Smooth muscle cell (in vitro differentiated cells): ENCODE measurements at regions not wholly inside any gene's neighbourhood (a gene's known extent, or its start where the extent isn't known, plus 50 kb on each side); places are given as distances from the start of the nearest gene placed in this dataset.

Experiments used
- DNase-seq: peaks from one replicate; lab custom pipeline; 2025; ENCODE audit not compliant: unreplicated experiment; lab: John Stamatoyannopoulos, UW
- H2AFZ ChIP-seq: fragments of 200-600 bp; sonication (generic); 2 replicates; pipeline ENCODE4 v1.6.0; 2016; ENCODE audit warnings: antibody characterized with exemption, low read depth, mild to moderate bottlenecking
- H3F3A ChIP-seq: fragments of 200-600 bp; sonication (generic); 2 replicates; pipeline ENCODE4 v1.6.0; 2017; ENCODE audit warnings: antibody characterized with exemption, low read depth
- H3K27ac ChIP-seq: fragments of 200-600 bp; sonication (generic); 2 replicates; pipeline ENCODE4 v1.5.1; 2016; ENCODE audit warnings: low read depth, mild to moderate bottlenecking
- H3K27me3 ChIP-seq: fragments of 200-600 bp; sonication (generic); 2 replicates; pipeline ENCODE4 v1.6.1; 2016; ENCODE audit warnings: low read depth, mild to moderate bottlenecking
- H3K36me3 ChIP-seq: fragments of 200-600 bp; sonication (generic); 2 replicates; pipeline ENCODE4 v1.5.1; 2016; ENCODE audit warnings: low read depth
- H3K4me1 ChIP-seq: fragments of 200-600 bp; sonication (generic); 2 replicates; pipeline ENCODE4 v1.5.1; 2016; ENCODE audit warnings: low read depth
- H3K4me2 ChIP-seq: fragments of 200-600 bp; sonication (generic); 2 replicates; pipeline ENCODE4 v1.6.0; 2016; ENCODE audit warnings: mild to moderate bottlenecking
- H3K4me3 ChIP-seq: fragments of 200-600 bp; sonication (generic); 2 replicates; pipeline ENCODE4 v1.5.1; 2016; ENCODE audit warnings: mild to moderate bottlenecking
- H3K79me2 ChIP-seq: fragments of 200-600 bp; sonication (generic); 2 replicates; pipeline ENCODE4 v1.6.0; 2016; ENCODE audit warnings: low read depth, mild to moderate bottlenecking
- H3K9ac ChIP-seq: fragments of 200-600 bp; sonication (generic); 2 replicates; pipeline ENCODE4 v1.6.0; 2016; ENCODE audit warnings: low read depth
- H3K9me3 ChIP-seq: fragments of 200-600 bp; sonication (generic); replicated peaks from 2 replicates; pipeline ENCODE4 v1.5.1; 2016; ENCODE audit warnings: low read depth
- H4K20me1 ChIP-seq: fragments of 200-600 bp; sonication (generic); 2 replicates; pipeline ENCODE4 v1.6.0; 2016; ENCODE audit warnings: low read depth
- WGBS: methylation state at CpG from one replicate; pipeline ENCODE4 v1.1.7; 2016; ENCODE audit warnings: low lambda C conversion rate; 5-methylcytosine and 5-hydroxymethylcytosine counted together
- TF ChIP-seq, protein P1 (sequence below): fragments of 200-600 bp; sonication (generic); IDR thresholded peaks from 2 replicates; pipeline ENCODE4 v1.5.1; 2017; ENCODE audit warnings: borderline replicate concordance, mild to moderate bottlenecking, antibody characterized with exemption; ENCODE audit not compliant: insufficient read depth, poor library complexity, severe bottlenecking

DNA sequence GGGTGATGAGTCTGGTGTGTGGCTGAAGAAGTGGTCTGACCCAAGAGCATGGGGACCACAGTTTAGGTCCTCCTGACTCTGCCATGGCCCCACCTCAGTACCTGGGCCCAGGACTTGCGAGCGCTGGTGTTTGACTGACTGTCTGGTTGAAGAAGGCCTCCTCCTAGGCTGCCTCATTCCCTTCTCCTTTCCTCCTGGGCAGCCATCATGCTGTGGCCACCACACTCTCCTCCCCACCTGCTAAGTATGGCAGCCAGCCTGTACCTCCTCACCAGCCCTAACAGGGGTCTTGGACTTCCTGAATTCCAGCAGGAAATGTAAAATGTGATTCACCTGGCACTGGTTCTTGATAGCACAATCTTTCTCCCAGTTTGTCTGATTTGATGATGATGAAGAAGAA is 156.8 kb upstream of the GPR26 start:
- H3K79me2 ChIP-seq: no peaks in the 10 kb centered on the region
- TF ChIP-seq, protein P1, sequence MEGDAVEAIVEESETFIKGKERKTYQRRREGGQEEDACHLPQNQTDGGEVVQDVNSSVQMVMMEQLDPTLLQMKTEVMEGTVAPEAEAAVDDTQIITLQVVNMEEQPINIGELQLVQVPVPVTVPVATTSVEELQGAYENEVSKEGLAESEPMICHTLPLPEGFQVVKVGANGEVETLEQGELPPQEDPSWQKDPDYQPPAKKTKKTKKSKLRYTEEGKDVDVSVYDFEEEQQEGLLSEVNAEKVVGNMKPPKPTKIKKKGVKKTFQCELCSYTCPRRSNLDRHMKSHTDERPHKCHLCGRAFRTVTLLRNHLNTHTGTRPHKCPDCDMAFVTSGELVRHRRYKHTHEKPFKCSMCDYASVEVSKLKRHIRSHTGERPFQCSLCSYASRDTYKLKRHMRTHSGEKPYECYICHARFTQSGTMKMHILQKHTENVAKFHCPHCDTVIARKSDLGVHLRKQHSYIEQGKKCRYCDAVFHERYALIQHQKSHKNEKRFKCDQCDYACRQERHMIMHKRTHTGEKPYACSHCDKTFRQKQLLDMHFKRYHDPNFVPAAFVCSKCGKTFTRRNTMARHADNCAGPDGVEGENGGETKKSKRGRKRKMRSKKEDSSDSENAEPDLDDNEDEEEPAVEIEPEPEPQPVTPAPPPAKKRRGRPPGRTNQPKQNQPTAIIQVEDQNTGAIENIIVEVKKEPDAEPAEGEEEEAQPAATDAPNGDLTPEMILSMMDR: no peak
- 100% methylated on average over 2 of the region's 2 CpGs for WGBS
- H3K4me3 ChIP-seq: no peak overlapping the region
- H3K9ac ChIP-seq: no peak overlapping the region
- no peaks in the 10 kb centered on the region for H3F3A ChIP-seq
- H3K27me3 ChIP-seq: no peaks in the 10 kb centered on the region
- no peak overlapping the region for H3K27ac ChIP-seq
- H3K9me3 ChIP-seq: no peaks in the 10 kb centered on the region
- H3K4me1 ChIP-seq: peaks cover 18% of the 10 kb centered on the region
- no peak overlapping the region for H3K4me2 ChIP-seq
- no peak for DNase-seq
- H3K36me3 ChIP-seq: no peaks in the 10 kb centered on the region
- H4K20me1 ChIP-seq: no peaks in the 10 kb centered on the region
- no peak overlapping the region for H2AFZ ChIP-seq

DNA sequence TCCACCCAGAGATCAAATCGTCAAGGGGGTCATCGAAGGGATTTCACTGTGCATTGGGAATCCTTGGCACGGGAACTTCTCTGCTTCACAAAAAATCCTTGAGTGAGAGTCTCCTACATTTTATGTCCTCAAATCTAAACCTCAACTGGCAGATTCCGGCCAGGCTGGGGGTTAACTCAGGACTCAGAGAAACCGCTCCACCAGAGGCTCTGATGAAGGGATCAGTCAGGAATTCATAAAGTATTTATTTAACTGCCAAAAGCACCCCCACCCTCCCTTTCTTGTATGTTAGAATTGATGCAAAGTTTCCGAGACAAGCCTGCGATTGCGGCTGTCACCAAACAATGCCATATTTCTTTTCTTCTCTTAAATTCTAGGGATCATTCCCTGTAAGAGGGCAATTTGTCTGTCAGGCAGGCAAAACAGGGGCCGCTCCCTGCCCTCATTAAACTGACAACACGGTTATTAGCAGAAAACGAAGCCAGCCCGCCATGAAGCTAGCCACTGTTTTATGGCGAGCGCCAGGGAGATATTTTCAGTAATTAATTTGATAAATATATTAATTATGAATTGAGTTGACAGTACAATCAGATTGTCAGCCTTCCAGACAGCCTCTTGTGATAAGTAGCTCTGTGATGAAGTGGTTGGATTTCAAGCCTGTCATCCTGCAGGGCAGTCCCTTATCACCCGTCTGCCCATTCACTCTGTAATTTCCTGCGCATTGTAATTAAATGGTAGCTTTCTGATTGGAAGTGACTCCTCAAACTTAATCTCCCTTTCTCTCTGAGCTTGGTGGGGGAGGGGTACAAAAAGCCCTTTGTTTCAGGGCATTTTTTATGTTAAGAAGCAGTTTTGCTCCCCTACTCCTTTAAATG is 153.0 kb upstream of the GPR26 start:
- H2AFZ ChIP-seq: no peak overlapping the region
- H3K36me3 ChIP-seq: no peaks in the 10 kb centered on the region
- H3F3A ChIP-seq: no peaks in the 10 kb centered on the region
- no peaks in the 10 kb centered on the region for H3K27me3 ChIP-seq
- H3K4me3 ChIP-seq: no peak overlapping the region
- H3K4me1 ChIP-seq: peaks cover 22% of the 10 kb centered on the region
- H3K4me2 ChIP-seq: peak overlapping the region; percentile 61
- no peaks in the 10 kb centered on the region for H4K20me1 ChIP-seq
- H3K9ac ChIP-seq: no peak overlapping the region
- no peak for DNase-seq
- H3K27ac ChIP-seq: no peak overlapping the region
- no peaks in the 10 kb centered on the region for H3K9me3 ChIP-seq
- 38% methylated on average over 16 of the region's 16 CpGs for WGBS
- TF ChIP-seq, protein P1: no peak
- H3K79me2 ChIP-seq: no peaks in the 10 kb centered on the region

DNA sequence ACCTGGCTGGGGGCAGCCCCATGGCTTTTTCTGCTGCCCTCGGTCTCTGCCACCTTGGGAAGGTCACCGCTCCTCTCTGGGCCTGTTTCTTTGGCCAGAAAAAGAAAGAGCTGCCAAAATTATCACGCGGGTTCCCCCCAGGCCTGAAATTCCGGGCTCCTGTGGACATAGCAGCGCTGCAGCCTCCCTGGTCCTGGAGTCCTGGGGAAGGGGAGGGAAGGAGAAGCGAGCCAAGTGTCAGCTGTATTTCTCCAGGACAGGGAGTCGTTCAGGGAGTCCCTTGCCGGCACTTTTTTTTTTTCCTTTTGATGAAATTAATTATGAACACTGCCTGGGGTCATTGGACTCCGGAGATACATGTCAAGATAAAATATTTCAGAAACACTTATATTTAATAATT is 152.3 kb upstream of the GPR26 start:
- H3K9ac ChIP-seq: no peak overlapping the region
- H3K36me3 ChIP-seq: no peaks in the 10 kb centered on the region
- H3K4me1 ChIP-seq: peaks cover 22% of the 10 kb centered on the region
- H3K4me2 ChIP-seq: peak overlapping the region; percentile 61
- no peak overlapping the region for H2AFZ ChIP-seq
- no peaks in the 10 kb centered on the region for H4K20me1 ChIP-seq
- H3K4me3 ChIP-seq: no peak overlapping the region
- no peaks in the 10 kb centered on the region for H3K27me3 ChIP-seq
- no peaks in the 10 kb centered on the region for H3K79me2 ChIP-seq
- H3K27ac ChIP-seq: no peak overlapping the region
- DNase-seq: no peak
- H3K9me3 ChIP-seq: no peaks in the 10 kb centered on the region
- 61% methylated on average over 10 of the region's 10 CpGs for WGBS
- no peaks in the 10 kb centered on the region for H3F3A ChIP-seq
- TF ChIP-seq, protein P1: no peak

DNA sequence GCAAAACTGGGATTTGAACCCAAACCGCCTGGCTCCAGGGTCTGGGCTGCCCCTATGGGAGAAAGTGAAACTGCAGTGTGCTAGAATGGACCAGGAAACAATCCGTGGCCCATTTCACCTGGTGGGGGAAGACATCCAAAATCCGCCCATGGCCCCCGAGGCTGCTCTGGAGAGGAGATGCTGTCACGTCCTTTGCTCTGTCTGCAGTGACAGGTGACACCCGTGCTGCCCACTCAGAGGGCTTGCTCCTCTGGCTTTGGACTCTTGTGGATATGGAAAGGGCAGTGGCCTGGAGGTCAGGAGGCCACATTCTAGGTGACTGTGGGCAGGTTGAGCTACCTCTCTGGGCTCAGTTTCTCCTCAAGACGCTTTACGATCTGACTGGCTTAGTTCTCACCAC is 151.2 kb upstream of the GPR26 start:
- no peaks in the 10 kb centered on the region for H3K27me3 ChIP-seq
- H3K4me3 ChIP-seq: no peak overlapping the region
- H2AFZ ChIP-seq: no peak overlapping the region
- no peak overlapping the region for H3K4me2 ChIP-seq
- H3K4me1 ChIP-seq: peaks cover 22% of the 10 kb centered on the region
- H4K20me1 ChIP-seq: no peaks in the 10 kb centered on the region
- no peaks in the 10 kb centered on the region for H3K36me3 ChIP-seq
- DNase-seq: no peak
- WGBS: 93% methylated on average over 8 of the region's 8 CpGs
- H3F3A ChIP-seq: no peaks in the 10 kb centered on the region
- no peak overlapping the region for H3K9ac ChIP-seq
- no peak overlapping the region for H3K27ac ChIP-seq
- no peaks in the 10 kb centered on the region for H3K9me3 ChIP-seq
- H3K79me2 ChIP-seq: no peaks in the 10 kb centered on the region
- TF ChIP-seq, protein P1: no peak
